GM19395 (cell line): ENCODE measurements at regions not wholly inside any gene's neighbourhood (a gene's known extent, or its start where the extent isn't known, plus 50 kb on each side); places are given as distances from the start of the nearest gene placed in this dataset.
"Not testable (repeated sequence)": the region's sequence is repeated elsewhere in the genome, so short reads cannot be mapped to it uniquely, and the experiment has no call there.

Source experiments
- ATAC-seq: cut with Tn5 transposase; IDR thresholded peaks from one replicate; pipeline ENCODE4 v1.9.1; 2021; ENCODE audit warnings: mild to moderate bottlenecking, moderate library complexity; ENCODE audit not compliant: unreplicated experiment

DNA sequence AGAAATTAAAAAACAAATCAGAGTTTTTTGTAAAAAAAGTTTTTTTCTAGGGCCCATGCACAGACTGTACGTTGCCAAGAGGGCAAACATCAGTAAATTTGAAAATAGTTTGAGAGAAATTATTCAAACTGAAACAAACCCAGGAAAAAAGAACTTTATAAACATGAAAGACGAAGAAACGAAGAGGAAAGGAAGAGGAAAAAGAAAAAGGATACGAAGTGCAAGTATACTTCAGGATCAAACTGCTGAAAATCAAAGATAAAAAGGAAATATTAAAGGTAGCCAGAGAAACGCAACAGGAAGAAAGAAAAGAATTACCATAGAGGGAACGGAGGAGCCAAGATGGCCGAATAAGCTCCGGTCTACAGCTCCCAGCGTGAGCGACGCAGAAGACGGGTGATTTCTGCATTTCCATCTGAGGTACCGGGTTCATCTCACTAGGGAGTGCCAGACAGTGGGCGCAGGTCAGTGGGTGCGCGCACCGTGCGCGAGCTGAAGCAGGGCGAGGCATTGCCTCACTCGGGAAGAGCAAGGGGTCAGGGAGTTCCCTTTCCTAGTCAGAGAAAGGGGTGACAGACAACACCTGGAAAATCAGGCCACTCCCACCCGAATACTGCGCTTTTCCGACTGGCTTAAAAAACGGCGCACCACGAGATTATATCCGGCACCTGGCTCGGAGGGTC lies 94.4 kb upstream of the GAS1 start:
- not testable (repeated sequence) for ATAC-seq

DNA sequence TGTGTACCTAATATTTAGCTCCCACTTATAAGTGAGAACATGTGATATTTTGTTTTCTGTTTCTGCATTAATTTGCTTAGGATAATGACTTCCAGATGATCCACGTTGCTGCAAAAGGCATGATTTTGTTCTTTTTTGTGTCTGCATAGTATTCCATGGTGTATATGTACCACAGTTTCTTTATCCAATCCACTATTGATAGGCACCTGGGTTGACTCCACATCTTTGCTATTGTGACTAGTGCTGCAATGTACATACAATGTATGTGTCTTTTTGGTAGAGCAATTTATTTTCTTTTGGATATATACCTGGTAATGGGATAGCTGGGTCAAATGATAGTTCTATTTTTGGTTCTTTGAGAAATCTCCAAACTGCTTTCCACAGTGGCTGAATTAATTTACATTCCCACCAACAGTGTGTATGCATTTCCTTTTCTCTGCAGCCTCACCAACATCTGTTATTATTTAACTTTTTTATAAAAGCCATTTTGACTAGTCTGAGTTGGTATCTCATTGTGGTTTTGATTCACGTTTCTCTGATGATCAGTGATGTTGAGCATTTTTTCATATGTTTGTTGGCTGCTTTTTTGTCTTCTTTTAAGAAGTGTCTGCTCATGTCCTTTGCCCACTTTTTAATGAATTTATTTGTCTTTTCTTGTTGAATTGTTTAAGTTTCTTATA lies 102.8 kb upstream of the GAS1 start:
- ATAC-seq: not testable (repeated sequence)

DNA sequence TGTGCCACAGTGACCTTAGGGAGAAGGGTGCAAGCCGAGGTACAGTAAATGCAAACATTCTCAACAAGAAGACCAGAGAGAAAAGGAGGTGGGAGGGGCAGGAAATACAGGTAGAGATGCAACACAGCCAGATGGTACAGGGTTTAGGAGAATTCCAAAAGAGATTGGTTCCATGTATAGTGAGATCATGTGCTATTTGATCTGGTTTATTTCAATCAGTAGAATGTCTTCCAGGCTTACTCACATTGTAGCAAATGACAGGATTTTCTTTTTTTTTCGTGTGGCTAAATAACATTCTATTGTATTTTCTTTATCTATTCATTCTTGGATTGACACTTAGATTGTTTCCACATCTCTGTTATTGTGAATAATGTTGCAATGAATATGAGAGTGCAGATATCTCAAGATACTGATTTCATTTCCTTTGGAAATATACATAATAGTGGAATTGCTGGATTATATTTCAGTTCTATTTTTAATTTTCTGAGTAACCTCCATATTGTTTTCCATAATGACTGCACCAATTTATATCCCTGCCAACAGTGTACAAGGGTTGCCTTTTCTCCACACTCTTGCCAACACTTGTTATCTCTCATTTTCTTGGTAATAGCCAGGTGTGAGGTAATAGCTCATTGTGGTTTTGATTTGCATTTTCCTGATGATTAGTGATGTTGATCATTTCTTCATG lies 107.8 kb upstream of the GAS1 start:
- ATAC-seq: no peak

DNA sequence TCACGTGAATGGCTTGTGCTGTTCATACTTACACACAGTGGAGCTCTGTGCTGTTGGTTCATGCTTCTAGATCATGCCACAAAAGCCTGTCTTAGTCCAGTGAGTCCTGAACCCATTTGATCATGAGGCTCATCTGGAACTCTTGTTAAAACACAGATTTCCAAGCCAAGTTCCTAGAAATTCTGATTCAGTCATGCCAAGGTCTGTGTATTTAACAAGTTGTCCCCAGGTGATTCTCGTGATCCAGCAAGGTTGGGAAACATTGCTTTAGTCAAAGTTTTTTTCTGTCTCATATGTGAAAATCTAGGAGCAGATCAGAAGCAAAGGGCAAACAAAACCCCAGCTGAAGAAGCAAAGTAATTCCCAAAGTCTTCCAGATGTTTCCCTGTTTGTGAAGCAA lies 112.5 kb upstream of the GAS1 start:
- no peak for ATAC-seq

DNA sequence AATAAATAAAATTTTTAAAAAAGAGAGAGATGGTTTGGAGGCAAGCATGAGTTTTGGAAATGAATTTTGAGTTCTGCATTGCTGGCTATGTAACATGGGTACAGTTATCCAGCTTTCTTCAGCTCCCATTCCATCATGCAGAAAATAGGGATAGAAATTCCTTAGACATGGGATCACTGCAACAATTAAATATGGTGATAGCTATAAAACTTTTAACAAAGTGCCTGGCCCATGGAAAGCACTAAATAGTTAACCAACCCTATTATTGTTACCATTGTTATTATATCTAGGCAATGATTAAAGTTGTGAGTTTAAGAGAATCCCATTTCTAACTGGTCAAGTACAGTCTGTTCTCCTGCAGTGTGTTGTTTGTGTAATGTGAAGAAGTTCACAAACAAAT lies 115.4 kb upstream of the GAS1 start:
- no peak for ATAC-seq

DNA sequence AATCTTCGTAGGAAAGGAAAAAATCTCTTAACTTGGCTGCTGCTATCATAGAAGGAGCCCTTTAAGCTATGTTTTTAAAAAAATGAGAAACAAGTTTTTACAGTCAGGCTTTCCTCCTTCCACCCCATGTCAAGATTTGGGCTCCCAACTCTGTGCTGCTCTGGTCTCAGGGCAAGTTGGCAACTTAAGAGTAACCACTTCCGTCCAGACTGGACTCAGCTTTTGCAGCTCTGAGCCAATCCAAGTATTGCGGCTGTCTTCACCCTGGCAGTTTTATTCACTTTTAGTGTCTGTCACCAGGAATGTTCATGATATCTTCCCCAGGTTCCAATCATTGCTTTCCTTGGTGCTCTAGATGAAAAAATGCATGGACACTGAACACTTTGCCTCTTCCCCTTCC lies 115.9 kb upstream of the GAS1 start:
- no peak for ATAC-seq

DNA sequence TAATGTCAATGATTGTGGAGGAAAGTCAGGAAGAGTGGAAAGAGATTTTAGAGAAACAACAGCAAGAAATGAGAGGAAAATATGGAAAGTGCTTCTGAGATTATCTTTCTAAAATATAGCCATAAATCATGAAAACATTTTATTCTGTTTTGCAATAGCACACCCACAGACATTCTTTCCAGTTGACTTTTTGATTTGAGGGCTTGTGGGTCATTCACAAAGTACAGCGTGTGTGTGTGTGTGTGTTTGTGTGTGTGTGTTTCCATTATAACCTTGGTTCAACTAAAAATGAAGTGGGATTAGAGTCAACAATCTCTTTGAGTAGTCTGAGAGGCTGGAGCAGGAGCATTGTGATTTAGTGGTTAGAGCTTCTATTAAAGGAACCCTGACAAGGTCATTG lies 116.6 kb upstream of the GAS1 start:
- ATAC-seq: no peak

DNA sequence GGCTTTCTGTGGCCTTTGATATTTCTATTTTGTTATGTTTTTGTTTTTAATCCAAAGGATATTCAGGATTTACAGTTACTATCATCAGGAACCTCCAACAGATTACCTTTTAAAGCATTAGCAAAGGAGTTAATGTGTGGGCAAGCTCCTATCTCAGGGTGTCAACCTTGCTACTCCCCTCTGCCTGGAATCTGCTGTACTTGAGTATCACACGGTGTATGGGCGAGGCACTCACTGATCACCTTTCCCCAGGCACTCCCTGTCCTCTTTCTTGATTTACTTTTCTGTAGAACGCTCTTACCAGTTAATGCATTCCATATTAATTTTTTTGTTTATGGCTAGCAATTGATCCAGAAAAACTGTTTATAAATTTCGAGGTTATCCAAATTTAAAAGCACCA lies 117.0 kb upstream of the GAS1 start:
- ATAC-seq: no peak

DNA sequence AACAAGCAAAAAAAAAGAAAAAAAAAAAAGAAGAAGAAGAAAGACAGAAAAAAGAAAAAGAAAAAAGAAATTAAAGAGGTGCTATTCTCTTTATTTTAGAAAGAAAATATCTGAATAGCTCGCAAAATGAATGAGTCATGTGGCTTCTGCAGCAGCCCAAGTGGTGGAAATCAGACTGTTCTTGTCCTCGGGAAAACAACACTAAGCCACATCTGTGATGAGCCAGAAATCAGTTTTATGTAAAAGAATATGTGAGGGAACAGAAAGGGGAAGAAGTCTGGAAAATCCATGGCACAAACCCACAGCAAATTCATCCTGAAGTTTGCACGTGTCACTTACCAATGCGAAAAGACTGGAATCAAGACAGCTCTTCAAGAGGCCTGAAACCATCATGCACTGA lies 118.7 kb upstream of the GAS1 start:
- no peak for ATAC-seq

DNA sequence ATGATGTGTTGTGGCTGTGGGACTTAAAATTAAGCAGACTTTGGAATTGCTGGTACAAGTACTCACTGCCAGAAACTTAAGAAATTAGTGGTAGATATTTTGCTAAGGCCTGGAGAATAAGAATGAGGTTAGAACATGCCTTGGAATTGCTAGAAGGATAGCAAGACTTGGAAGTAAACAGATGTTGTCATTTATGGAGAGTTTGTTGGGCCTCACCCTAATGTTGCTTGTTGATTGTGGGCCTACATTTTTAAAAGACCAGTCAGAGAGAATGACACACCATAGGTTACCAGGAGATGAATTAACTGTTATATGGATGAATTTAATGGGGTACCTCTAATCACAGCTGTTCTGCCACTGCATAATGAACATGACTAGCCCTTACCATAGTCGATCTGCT lies 120.1 kb upstream of the GAS1 start:
- no peak for ATAC-seq

DNA sequence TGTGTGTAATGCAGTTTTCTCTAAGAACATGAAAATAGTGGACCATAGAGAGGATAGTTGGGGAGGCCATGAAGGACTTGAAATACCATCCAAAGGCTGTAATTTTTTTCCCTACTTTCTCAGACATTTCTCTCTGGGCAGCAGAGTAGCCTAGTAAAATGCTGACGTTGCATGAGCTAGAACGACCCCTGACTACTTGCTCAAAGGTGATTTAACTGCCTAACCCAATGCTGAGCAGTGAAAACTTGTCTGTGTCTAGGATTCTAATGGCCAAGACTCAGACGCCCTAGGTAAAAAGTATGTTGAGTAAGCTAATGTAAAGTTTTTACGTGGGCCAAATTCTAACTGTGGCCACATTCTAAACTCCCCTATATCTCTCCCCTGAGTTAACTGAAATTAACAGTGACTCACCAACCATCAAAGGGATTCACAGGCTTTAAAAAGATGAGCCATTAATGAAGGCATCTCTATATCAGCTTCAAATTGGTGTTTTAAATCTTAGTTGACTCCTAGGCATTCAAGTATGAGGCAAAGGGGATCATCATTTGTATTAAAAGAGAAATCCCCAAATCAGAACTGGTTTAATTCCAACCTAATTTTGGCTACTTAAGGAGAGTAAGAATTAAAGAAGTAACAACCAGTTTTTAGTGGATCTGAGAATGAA lies 121.0 kb upstream of the GAS1 start:
- no peak for ATAC-seq

DNA sequence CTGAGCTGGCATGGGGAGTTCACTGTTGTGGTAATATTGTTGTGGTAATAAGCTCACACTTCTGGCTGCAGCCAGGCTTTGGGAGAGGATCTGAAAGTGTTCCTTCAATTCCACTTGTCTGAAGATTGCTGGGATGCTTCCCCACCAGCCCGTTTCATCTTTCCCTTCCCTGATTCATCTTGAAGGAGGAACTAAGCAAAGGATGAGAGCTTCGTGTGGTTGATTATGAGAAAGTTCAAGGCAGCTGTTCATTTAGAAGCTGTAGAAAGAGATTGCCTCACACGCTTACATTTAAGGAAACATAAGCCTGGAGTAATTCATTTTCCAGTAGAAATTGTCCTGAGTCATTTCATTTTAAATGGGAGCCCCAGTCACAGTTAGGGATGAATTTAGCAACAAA lies 122.4 kb upstream of the GAS1 start:
- ATAC-seq: no peak

DNA sequence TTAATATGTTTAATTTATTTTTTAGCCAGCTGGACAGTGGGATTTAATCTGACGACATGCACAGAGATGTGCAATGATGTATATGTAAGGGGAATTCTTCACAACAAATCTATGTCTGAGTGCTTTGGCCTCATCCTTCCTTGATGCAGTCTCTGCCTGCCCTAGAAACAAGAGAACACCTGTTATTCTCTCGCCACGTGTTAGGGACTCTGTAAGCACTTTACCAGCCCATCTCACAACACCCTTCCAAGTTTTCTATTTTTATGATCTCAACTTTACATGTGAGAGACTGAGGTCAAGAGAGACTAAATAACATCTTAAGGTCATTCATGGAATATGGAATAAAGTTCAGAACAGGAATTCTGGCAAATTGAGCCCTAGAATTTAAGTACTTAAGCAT lies 123.0 kb upstream of the GAS1 start:
- no peak for ATAC-seq

DNA sequence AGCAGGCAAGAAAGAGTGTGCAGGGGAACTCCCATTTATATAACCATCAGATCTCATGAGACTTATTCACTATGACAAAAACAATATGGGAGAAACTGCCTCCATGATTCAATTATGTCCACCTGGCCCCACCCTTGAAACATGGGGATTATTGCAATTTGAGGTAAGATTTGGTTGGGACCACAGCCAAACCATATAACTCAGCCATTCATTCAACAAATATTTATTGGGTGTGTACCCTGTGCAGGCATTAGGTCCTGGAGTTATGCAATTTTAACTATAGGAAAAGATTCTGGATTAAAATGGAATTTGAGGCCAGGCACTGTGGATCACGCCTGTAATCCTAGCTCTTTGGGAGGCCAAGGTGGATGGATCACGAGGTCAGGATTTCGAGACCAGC lies 124.2 kb upstream of the GAS1 start:
- no peak for ATAC-seq

DNA sequence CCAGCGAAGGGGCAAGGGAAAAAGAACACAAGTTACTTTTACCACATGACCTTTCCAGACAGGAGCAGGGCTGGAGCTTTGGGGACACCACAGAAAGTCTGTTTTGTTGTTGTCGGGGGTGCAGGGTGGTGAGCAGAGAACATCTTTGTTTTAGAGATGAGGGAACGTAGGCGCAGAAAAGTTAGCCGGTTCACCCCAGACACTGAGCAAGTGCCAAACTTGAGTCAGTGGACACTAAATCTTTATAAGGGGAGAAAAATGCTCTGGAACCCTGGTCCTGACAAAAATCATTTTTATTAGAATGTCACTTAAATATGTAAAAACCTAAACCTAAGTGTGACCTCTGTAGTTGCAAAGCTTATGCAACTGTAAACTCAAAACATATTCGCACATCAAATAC lies 126.4 kb upstream of the GAS1 start:
- no peak for ATAC-seq

DNA sequence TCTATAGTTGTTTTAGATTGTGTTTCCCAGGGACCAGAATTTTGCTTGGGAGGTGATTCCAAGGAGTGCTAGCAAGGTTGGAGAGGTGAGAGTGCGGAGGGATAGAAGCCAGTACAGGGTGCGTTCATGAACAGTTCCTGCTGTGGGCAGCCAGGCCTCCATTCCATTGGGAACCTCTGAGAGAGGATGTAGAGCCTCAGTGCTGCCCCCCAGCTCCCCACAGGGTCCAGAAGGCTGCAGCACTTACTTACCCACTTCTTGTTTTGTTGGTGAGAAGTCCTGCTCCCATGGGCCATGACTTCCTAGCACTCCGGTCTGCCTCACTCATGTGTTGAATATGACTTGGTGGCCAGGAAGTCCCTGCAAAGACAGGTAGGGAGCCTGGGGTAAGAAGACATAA lies 128.2 kb upstream of the GAS1 start:
- ATAC-seq: no peak

DNA sequence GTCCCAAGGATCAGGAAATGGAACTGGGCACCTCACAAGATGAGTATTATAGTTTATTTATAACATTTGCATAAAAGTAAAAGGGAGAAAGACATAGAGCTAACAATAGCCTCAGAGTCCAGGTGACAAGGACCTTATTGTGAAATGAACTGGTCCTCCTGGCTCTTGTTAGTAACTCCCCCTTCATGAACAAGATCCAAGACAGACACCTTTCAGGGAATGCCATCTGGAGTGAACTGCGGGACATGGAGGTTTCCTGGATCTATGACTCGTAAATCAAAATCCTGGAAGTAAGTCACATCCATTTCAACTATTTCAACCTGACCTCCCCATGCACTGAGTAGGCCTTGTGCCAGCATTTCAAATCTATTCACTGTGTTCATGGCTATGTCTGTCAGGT lies 129.5 kb upstream of the GAS1 start:
- no peak for ATAC-seq

DNA sequence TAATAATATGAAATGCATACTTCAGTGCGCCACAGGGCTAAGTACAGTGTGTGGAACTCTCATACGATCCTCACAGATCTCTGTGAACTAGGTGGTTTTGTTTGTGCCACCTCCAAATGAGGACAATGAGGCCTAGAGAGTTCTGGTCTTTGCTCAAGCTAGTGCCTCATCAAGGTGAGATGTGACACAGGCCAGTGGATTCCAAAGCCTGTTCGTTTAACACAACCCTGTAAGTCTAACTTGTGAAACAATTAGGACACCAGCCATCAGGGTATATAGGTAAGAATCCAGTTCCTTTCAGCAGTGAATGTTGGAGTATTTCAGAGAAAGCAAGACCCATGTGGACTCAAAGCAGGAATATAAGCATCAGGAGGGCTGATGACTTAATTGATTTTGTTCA lies 130.7 kb upstream of the GAS1 start:
- no peak for ATAC-seq

DNA sequence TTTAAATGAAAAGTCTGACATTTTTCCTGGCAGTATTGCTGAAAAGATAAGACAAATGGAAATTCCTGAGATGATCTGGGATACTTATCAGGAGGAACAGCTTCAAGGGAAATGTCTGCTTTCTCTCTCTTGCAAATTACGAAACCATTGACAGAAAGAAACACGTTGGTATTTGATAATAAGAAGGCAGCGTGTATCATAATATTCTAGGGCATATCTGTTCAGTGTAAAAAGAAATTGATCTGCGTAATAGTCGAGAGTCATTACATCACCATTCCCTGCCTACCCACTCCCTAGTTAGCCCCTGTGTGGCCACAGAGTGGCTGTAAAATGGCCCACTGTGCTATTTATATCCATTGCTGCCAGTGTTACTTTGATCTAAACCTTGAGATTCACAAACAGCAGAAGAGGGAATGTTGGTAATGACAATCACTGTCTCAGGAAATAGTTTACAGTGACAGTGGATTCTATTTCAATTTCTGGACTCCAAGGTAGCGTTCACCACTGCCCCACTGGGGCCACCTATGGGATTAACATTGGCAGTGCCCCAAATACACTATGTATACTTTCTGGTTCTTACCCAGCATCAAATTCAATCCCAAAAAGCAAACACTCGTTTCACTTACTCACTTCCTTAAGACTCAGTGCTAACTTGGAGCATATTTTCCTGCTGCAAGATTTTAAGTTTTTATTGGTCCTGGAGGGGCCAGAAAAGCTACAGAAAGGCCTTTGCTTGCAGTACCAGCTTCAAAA lies 133.4 kb upstream of the GAS1 start:
- no peak for ATAC-seq

DNA sequence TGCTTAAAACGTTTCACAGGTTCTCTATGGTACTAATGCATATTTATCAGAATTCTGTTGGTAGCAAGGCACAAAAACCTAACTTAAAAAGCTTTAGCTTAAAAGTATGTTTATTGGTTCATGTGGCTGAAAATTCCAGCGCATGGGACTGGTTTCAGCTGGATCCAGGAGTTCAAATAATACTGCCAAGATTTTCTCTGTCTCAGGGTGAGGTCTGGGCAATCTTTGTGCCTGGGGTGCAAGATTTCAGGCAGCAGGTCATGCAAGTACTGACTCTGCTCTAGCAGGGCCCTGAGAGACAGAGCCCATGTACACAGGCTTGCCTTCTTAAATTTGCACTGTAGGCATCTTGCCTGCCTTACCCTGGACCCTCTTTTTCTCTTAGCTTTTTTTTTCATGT lies 134.2 kb upstream of the GAS1 start:
- no peak for ATAC-seq

DNA sequence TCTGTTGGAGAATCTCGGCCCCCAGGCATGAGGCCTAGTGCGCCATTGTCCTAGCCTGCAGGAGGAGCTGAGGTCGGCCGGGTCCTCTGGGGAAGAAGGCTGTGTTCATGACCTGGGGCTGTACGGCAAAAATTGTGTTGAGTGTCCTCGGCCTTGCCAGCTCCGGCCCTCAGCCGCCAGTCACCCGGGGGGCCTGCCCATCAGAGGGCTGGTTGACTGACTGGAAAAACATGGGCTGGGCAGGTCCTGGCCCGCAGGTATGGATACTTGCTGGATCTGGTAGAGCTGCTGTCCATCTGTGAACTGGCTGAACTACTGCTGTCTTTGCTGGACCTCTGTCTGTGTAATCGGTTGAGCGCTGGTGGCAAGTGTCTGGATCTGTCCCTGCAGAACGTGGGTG lies 136.7 kb upstream of the GAS1 start:
- no peak for ATAC-seq
